ENCODE measurements at regions not wholly inside any gene's neighbourhood (a gene's known extent, or its start where the extent isn't known, plus 50 kb on each side); places are given as distances from the start of the nearest gene placed in this dataset.

GRCh38 chr17:52653014-52653413 is 494.5 kb upstream of the CA10 start:
- no peaks in the 10 kb centered on the region for H3K9me3 ChIP-seq
- H3K27me3 ChIP-seq, result no peaks in the 10 kb centered on the region
- ATAC-seq, result no peak
- H3K36me3 ChIP-seq (replicated peaks in 1 of 2; ENCODE audit: insufficient read depth in 1 of 2, low read depth in 2 of 2), result no peaks in the 10 kb centered on the region
- intact Hi-C loops (cut with DNase I), result no loop called here
- WGBS, 2 donors, result 42 to 43% methylated on average over 1 of the region's 1 CpG
- no peak overlapping the region for H3K27ac ChIP-seq
- DNase-seq, result no peak
- no peak overlapping the region for H3K4me3 ChIP-seq
- no peaks in the 10 kb centered on the region for H3K4me1 ChIP-seq
- TF ChIP-seq POLR2A (IDR thresholded peaks at IDR 0.05) (no peak), CTCF (IDR thresholded peaks at IDR 0.05) (no peak)

DNA sequence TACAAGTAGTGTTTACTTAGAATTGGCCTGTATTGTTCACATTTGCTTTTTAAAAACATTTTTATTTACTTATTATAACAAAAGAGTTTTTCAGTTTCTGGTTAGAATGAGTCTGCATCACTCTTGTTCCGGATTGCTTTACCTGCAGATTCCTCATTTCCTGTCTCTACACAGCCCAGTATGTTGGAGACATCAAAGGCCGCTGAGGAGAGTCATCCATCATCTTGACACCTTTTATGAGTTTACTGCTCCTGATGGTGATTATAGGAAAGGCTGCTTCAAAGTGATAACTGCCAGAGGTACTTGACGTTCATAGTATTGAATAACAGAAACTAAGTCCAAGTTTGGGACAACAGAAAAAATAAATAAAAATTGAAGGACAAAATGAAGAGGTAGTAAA is 490.5 kb upstream of the CA10 start:
- TF ChIP-seq POLR2A (IDR thresholded peaks at IDR 0.05) (no peak), CTCF (IDR thresholded peaks at IDR 0.05) (no peak)
- Histone ChIP-seq H3K27ac (no peak overlapping the region), H3K4me1 (no peaks in the 10 kb centered on the region), H3K9me3 (no peaks in the 10 kb centered on the region), H3K36me3 (replicated peaks in 1 of 2; ENCODE audit: insufficient read depth in 1 of 2, low read depth in 2 of 2) (no peaks in the 10 kb centered on the region), H3K27me3 (no peaks in the 10 kb centered on the region), H3K4me3 (no peak overlapping the region)
- ATAC-seq (no peak), DNase-seq (no peak)
- intact Hi-C loops (cut with DNase I), result no loop called here
- 25 to 28% methylated on average over 3 of the region's 3 CpGs for WGBS, 2 donors

DNA sequence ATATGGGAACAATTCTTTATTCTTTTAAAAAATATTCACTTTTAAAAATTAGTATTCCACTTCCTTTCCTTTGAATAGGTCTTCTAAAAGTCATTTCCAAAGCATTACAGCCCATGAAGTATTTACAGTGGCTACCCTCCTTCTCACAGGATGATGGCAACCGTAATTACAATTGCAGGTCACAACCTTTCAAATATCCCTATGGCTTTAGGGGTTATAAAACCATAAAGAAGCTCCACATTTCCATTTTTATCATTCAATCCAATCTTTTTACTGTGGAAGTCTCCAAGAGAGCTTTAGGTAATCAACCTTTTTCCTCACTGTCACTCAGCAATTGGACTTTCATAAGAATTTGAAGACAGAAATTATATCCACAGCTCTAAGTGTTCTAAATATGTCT is 488.9 kb upstream of the CA10 start:
- Histone ChIP-seq H3K36me3 (replicated peaks in 1 of 2; ENCODE audit: insufficient read depth in 1 of 2, low read depth in 2 of 2) (no peaks in the 10 kb centered on the region), H3K27me3 (no peaks in the 10 kb centered on the region), H3K27ac (no peak overlapping the region), H3K9me3 (no peaks in the 10 kb centered on the region), H3K4me3 (no peak overlapping the region), H3K4me1 (no peaks in the 10 kb centered on the region)
- TF ChIP-seq CTCF (IDR thresholded peaks at IDR 0.05) (no peak), POLR2A (IDR thresholded peaks at IDR 0.05) (no peak)
- 73% methylated on average over 1 of the region's 1 CpG for WGBS, 2 donors
- DNase-seq, result no peak
- intact Hi-C loops (cut with DNase I), result no loop called here
- ATAC-seq, result no peak

GRCh38 chr17:52636443-52636842 is 477.9 kb upstream of the CA10 start:
- Histone ChIP-seq H3K4me1 (no peaks in the 10 kb centered on the region), H3K27ac (no peak overlapping the region), H3K27me3 (no peaks in the 10 kb centered on the region), H3K36me3 (replicated peaks in 1 of 2; ENCODE audit: insufficient read depth in 1 of 2, low read depth in 2 of 2) (no peaks in the 10 kb centered on the region), H3K4me3 (no peak overlapping the region), H3K9me3 (no peaks in the 10 kb centered on the region)
- TF ChIP-seq CTCF (IDR thresholded peaks at IDR 0.05) (no peak), POLR2A (IDR thresholded peaks at IDR 0.05) (no peak)
- DNase-seq (no peak), ATAC-seq (no peak)
- intact Hi-C loops (cut with DNase I), result no loop called here
- WGBS, 2 donors, result 67 to 77% methylated on average over 2 of the region's 2 CpGs

- ATAC-seq (no peak), DNase-seq (no peak)
- 62 to 67% methylated on average over 2 of the region's 2 CpGs for WGBS, 2 donors
- H3K4me3 ChIP-seq, result no peak overlapping the region
- TF ChIP-seq POLR2A (IDR thresholded peaks at IDR 0.05) (no peak), CTCF (IDR thresholded peaks at IDR 0.05) (no peak)
- no peak overlapping the region for H3K27ac ChIP-seq
- no peaks in the 10 kb centered on the region for H3K36me3 ChIP-seq (replicated peaks in 1 of 2; ENCODE audit: insufficient read depth in 1 of 2, low read depth in 2 of 2)
- H3K4me1 ChIP-seq, result no peaks in the 10 kb centered on the region
- intact Hi-C loops (cut with DNase I), result no loop called here
- H3K27me3 ChIP-seq, result no peaks in the 10 kb centered on the region
- no peaks in the 10 kb centered on the region for H3K9me3 ChIP-seq
Observed at GRCh38 chr17:52606590-52606989, 448.1 kb upstream of the CA10 start.
